Breast epithelium (tissue), 3 donors: ENCODE measurements at regions not wholly inside any gene's neighbourhood (a gene's known extent, or its start where the extent isn't known, plus 50 kb on each side); places are given as distances from the start of the nearest gene placed in this dataset.

ENCODE experiments used
- POLR2A ChIP-seq: fragments of 450-650 bp; IDR thresholded peaks from one replicate; pipeline ENCODE4 v1.6.1; 2016; ENCODE audit warnings: antibody characterized with exemption, mild to moderate bottlenecking, moderate library complexity
- POLR2AphosphoS5 ChIP-seq, 3 donors: sonication (generic); formaldehyde crosslinking; IDR thresholded peaks; one replicate each; pipeline ENCODE4 v1.6.1; 2017; ENCODE audit warnings: antibody characterized with exemption in 3 of 3

DNA sequence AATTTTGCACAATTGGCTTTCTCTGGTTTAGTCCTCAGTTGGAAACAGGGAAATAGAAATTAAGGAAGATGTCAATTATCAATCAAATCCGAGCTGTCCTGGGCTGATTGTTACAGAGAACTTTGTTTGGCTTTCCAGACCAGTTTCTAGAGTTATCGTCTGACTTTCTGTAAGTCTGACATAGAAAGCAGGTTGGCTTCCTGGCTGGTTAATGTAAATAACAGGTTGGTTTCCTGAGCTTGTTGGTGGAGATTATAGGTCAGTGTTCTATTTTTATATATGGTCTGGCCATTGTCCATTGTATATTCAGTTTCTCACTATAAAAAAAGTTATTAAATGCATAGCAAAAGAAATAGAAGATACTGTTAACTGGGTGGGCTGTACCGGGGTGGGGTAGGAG, 204.8 kb downstream of the MBD2 start:
- TF ChIP-seq POLR2AphosphoS5 (IDR thresholded peaks at IDR 0.05) (no peak), POLR2A (no peak)
